Stimulated activated CD4-positive, alpha-beta T cell treated with anti-CD3 and anti-CD28 coated beads, Interleukin-1b, Interleukin-23, amount 100 ng/mL, for 24 hours (primary cell): ENCODE measurements at regions not wholly inside any gene's neighbourhood (a gene's known extent, or its start where the extent isn't known, plus 50 kb on each side); places are given as distances from the start of the nearest gene placed in this dataset.
"Not testable (repeated sequence)": the region's sequence is repeated elsewhere in the genome, so short reads cannot be mapped to it uniquely, and the experiment has no call there.

Source experiments
- DNase-seq, 4 experiments: peaks; one replicate each; pipeline ENCODE4 v3.0.0-alpha.2; 2020; ENCODE audit warnings: low read depth in 4 of 4, low spot score in 1 of 4

DNA sequence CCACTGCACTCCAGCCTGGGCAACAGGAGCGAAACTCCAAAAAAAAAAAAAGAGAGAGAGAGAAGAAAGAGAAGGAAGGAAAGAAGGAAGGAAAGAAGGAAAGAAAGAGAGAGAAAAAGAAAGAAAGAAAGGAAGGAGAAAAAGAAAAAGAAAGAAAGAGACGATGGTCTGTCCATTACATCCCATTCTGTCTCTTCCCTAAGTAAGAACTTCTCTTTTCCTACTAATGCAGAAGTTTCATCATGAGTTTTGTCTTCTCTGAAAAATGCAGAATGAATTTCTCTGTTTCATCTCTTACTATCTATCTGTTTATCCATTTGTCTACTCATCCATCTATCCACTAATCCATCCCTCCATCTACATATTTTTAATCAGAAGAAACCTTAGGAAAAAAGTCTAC, 94.9 kb upstream of the MED13 start:
- no peak for DNase-seq

DNA sequence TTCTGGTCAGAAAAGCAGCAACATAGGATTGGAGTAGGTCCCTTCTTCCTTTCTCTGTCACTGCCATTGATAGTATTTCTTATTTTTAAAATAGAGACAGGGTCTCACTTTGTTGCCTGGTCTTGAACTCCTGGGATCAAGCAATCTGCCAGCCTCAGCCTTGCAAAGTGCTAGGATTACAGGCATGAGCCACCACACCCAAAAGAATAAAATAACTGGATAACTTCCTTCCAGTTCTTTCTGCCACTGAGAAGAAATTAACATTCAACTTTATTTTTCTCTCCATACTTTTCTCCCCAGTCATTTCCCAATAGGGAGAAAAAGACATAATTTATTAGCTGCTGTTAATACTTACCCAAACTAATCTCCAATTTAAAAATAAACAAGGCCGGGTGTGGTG, 91.9 kb upstream of the MED13 start:
- DNase-seq: no peak

DNA sequence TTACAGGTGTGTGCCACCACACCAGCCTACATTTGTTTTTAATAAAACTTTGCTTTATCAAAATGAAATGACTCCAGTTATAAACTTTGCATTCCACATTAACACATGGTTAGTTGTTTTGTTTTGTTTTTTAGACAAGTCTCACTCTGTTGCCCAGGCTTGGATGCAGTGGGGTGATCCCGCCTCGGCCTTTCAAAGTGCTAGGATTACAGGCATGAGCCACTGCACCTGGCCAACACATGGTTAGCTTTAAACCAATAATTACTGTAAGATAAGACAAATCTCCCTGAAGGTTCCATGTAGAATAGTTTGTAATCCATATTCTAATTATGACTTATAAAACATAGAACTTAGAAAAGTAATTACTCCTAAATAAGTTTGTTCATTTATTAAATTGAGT, 89.8 kb upstream of the MED13 start:
- no peak for DNase-seq

DNA sequence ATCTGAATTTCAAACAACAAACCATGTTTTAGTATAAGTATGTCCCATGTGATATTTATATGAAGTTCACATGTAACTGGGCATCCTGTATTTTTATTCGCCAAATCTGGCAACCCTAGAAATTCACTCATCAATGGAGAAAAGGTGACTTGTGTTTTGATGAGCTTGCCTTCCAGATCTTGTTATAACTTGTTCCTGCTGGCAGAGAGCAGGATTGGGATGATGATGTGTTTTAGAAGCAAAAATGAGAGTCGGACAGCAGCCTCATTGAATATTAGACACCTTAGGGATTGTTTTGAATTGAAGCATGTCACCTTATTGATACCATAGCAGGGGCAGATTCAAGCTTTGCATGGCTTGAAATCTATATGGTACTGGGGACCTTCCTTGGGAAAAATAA, 85.4 kb upstream of the MED13 start:
- no peak for DNase-seq

DNA sequence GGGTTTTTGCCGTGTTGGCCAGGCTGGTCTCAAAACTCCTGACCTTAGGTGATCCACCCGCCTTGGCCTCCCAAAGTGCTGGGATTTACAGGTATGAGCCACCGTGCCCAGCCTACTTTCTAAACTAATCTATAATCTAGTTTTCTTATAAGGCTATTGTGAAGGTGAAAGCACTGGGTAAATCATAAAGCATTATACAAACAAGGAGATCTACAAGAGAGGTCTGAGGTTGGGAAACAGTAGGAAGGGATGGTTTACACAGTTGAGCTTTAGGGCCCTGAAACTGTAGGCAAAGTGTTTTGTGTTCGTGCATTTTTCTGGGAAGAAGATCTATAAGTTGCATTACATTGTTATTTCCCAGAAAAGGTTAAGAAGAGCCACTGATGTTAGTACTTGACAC, 84.9 kb upstream of the MED13 start:
- no peak for DNase-seq

DNA sequence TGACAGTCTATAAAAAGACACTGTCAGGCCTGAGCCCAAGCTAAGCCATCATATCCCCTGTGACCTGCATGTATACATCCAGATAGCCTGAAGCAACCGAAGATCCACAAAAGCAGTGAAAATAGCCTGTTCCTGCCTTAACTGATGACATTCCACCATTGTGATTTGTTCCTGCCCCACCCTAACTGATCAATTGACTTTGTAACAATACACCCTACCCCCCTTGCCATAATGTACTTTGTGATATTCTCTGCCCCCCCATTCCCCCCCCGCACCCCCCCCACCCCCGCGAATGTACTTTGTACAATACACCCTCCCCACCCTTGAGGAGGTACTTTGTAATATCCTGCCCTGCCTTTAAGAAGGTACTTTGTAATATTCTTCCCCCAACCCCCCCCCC, 82.2 kb upstream of the MED13 start:
- no peak for DNase-seq

DNA sequence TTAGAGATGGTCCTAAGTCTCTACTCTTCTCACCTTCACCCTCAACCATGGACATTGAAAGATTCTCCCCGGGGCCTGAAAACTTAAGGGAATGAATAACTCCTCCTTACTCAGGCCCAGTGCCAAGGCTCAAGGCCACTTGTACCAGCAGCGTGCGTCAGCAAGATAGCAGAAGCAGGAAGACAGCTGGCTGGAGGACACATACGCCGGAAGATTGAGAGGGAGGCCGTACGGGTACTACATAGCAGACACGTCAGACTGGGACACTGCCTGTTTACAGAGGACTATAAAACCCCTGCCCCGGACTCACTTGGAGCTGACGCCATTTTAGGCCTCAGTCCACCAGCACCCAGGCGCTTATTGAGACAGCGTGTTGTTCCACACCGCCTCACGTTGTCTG, 75.8 kb upstream of the MED13 start:
- no peak for DNase-seq

DNA sequence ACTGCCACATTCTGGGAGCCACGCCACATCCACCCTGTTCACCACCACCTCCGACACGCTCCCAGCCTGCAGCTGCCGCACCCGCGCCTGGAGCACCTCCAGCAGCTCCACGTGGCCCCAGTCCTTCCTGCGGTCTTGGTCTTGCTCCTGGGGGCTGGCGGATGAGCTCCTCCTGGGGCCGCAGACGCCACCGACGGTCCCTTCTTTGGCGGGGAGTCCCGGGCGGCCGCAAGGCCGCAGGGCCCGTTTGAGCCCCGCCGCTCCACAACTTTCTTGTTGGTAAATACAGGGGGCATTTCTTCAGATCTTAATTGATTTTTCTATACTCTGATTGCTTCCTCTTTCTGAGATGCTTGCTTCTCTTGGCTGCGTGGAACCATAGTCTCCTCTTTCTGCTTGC, 75.3 kb upstream of the MED13 start:
- DNase-seq: no peak

DNA sequence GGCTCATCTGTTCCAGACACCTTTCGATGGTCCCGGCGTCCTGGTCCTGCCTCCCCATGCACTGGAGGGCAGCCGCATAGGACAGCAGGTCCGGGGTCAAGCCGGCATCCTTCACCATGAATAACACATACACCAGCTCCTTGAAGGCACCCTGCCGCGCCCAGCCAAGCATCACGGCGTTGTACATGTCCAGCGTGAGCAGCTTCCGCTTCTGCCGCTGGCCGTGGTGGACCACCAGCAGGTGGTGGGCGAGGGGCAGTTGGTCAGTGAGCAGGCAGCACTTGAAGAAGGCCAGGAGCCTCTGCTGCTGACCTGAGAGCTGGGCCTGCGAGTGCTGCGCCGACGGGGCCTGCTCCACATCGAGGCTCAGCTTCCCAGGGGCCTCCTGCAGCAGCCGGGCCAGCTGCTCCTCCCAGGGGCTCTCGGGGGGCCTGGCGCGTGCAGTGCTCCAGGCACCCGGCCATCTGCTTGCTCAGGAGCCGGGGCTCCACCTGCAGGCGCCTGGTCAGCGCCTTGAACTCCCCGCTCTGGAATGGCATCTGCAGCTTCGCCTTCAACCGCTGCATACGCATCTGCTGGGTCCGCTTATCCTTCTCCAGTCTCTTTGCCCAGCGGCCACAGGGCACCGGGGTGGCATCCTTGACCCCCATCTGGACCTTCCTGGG, 74.7 kb upstream of the MED13 start:
- DNase-seq: not testable (repeated sequence)

DNA sequence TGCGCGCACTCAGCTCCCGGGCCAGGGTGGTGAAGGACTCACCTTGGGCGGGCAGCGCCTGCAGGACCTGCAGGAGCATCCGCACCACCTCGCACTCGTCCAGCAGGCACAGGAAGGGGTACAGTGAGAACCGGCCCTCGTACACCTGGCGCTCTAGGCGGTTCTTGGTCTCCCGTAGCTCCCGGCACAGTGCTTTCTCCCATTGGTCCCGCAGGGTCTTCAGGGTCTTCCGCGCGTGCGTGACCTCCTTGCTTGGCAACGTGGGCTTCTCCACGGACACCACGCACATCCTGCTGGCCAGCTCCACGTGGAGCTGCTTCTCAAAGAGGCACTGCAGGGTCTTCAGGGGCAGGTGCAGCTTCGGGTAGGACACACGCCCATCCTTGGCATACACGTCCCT, 74.1 kb upstream of the MED13 start:
- no peak for DNase-seq

DNA sequence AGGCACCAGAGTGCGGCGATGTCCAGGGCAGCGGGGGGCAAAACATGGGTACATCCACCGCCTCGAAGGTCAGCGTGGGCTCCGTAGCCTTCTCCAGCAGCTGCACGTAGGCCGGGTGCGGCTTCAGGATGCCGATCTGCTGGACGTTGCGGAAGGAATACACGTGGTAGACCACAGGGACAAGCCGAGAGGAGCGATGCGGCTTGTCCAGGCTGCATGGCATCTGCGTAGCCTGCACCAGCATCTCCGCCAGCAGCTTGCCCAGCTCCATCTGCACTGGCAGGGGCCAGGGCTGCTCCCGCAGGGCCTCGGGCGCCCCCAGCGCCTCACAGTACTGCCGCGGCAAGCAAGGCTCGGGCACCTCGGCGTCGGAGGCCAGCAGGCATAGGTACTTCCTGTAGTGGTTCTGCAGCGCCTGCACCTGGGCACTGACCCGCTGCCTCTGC, 73.6 kb upstream of the MED13 start:
- DNase-seq: peak in 1 of 4 experiments; percentile 6

DNA sequence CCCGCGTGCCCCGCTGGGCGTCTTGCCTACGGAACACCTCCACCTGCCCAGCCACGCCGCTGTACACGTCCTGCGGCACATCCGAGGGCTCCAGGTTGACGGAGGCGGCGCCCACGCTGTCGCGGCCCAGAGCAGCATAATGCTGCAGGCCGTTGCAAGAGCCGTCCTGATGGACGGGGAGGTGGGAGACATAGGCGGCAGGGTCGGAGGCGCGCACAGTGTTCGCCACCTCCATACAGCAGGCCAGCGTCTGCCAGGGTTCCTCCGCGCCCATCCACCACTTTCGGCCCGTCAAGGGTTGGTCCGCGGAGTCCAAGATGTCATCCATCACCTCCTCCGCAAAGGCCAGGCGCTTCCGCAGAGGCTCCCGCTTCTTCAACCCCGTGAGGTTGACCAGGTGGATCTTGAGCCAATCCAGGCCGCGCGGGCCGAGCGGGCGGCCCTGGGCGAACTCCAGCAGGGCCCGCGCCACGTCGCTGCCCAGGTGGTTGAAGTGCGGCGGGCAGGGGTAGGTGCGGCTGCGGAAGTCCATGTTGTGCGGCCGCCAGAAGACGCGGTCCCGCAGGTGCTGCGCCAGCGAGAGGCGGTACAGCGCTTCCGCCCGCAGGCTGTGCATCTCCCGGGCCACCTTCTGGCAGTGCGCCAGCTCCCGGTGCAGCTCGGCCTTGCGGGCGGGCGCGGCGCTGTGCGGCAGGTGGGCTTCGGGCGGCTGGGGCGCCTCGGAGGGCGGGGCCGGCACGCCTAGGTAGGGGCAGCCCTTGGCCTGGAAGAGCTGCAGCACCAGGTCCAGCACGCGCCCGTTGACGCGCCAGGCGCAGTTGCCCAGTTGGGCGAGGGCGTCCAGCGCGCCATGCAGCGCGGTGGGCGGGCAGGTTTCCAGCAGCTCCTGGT, 72.9 kb upstream of the MED13 start:
- DNase-seq: peak in 1 of 4 experiments; percentile 4

DNA sequence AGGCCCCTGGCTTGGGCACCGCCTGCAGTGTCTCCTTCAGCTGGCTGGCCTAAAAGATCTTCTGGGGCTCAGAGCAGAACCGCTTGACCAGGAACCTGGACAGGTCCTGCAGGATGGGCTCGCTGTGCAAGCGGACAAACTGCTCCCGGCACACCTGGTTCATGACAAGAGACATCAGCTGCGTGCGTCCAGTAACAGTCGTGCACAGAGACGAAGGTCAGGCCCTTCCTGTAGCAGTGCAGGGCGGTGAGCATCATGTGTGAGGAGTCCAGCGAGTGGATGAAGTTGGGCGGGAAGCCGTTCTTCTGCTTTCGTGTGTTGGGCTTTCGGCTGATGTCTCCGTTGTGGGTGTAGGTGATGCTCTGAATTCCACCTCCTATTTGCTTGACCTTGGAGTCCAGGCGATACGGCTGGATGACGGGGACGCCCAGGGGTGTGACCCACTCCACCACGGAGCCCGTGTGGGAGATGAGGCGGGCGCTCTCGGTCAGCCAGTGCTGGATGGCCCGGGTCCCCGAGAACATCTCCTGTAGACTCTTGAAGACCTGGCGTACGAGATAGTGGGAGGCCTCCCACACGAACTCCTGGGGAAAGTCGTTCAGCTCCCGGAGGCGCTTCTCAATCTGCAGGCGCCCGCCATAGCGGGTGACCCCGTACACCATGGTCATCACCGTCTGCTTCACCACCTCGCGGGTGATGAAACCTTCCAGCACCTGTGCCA, 72.1 kb upstream of the MED13 start:
- not testable (repeated sequence) for DNase-seq

DNA sequence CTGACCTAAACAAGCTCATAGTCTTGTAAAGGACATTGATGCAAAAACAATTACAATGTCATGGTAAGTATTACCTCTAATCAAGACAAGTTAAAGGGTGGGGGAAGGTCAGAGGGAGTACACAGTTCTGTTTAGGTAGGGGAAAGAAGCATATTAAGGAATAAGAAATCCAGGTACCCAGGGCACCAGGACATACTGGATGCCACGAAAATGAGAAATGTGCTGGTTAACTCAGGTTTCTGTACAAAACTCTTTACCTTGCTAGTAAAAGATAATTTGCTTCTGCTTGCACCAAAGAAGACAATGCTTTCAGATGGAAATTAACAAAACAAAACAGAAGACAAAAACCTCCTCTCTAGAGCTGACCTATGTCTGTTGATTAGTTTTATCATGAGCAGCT, 70.7 kb upstream of the MED13 start:
- no peak for DNase-seq

DNA sequence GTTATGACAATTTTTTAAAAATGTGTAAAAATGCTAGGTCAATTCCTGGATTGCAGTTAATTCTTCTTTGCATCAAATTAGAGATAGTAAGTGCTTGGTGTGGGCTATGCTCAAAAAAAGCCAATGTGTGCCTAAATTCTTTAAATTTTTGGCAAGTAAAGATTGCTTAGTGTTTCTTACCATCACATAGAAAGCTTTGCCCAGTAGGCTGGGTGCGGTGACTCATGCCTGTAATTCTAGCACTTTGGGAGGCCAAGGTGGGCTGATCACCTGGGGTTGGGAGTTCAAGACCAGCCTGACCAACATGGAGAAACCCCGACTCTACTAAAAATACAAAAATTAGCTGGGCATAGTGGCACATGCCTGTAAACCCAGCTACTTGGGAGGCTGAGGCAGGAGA, 70.0 kb upstream of the MED13 start:
- not testable (repeated sequence) for DNase-seq

DNA sequence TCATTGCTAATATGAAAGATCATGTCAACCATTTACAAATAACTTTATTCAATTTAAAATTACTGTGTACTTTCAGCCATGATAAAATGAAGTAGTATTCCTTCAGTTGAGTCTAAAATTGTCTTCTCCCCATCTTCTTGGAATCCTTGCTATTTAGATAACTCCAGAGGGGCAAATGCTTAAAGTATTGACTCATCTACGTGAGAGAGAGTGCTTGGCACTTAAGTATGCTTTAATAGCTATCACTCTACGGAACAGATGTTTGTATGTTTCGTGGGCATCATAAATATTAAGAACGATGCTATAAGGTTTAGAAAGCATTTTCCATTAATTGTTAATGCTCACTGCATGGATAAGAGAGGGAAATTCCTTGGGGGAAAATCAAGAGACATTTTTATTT, 69.3 kb upstream of the MED13 start:
- no peak for DNase-seq

DNA sequence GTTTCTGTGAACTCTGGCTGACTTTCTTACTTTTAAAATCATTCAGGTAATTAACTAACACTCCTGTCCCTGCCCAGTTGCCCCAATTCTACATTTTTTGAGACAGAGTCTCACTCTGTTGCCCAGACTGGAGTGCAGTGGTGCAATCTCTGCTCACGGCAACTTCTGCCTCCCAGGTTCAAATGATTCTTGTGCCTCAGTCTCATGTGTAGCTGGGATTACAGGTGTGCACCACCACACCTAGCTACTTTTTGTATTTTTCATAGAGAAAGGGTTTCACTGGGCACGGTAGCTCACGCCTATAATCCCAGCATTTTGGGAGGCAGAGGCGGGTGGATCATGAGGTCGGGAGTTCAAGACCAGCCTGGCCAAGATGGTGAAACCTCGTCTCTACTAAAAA, 66.2 kb upstream of the MED13 start:
- not testable (repeated sequence) for DNase-seq

DNA sequence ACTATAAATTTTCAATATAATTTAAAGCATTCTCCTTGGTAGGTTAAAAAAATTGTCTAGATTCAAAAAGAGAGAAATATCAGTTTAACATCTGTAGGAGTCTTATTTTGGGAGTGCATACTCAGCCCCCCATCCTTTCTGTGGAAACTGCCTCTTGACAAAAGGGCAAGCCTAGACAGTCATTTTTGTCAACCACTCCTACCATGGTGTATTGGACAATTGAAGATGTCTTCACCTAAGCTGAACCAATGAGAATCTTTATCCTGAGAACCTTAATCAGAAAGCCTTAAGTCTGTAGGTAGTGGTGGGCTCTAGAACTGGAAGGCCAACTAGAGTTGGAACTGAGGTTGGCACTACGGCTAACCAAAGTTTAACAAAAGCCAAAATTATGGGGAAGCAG, 65.7 kb upstream of the MED13 start:
- no peak for DNase-seq

DNA sequence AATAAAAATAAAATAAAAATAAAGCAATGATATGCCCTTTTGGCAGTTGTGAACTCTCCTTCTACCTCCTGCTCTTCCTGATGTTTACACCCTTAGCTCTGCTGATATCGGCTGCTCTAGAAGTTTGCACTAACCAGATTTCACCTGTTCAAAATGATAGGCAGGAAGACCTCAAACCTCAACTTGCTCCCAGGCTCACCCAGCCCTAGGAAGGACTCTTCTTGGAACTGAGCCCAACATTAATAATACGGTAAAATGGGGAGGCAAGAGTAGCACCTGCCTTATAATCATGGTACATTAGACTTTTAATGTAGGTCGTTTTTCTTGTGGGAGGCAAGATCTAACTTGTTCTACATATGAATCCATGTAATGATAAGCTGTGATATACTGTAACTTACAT, 61.2 kb upstream of the MED13 start:
- no peak for DNase-seq

DNA sequence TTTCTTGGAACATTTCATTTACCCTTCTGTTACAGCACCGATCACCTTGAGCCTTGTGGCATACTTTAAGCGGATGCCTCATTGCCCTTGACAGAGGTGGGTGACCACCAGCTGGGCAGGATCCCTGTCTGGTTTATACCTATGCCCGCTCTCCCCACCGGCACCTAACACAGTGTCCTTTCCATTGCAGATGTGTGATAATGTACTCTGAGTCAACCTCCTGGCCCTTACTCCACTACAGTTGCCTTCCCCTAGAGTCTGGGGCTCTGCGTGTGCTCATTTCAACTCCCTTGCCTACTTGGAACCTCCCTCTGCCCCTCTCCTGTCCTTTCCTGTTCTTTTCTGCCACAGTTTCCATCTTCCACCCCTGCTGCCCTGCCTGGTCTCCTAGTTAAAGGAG, 60.2 kb upstream of the MED13 start:
- no peak for DNase-seq

DNA sequence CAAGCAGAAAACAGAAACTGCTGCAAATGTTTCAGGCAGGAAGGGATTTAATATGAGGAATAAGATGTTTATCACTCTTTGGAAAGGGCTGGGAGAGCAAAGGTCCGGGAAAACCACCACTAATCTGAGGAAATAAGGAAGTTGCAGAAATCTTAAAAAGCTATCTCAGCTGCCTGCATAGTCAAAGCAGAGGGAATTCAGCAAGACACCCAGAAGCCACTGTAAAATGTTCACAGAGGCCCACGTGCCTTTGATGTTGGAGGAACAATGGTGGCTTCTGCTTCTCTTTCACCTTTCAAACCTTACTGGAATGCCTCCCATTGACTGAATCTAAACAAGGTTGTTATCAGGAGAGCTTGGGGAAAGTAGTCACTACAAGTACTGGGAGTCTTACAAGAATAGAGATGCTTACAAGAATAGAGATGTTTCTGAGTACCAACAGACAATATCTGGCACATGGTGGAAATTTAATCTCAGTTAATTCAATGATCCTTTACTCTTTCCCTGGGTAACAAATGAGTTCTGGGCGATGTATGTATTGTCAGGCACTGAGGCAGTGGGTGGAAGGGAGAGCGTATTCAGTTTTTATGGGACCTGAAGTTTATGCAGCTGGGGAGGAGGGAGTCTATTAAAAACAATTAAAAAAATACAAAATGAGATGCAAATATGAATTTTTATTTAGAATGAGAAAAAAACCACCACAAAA, 56.1 kb upstream of the MED13 start:
- DNase-seq: no peak
